ENCODE measurements at regions not wholly inside any gene's neighbourhood (a gene's known extent, or its start where the extent isn't known, plus 50 kb on each side); places are given as distances from the start of the nearest gene placed in this dataset.

DNA sequence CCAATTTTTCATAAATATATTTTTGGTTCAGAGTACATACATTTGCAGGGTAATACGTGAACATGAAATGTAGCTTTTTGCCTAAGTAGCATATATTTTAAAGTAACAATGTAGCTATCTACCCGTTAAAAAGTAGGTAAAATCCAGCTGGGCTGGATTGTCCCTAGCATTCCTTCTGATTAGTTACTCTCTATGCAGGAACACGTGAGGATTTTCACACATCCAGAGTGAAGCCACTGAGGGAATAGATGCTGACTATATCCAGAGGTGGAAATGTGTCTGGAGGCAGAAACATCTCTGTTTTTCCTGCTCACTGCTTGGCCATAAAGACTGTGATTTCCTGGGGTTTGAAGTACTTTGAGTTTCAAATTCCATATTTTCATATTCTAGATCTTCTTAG, 338.9 kb upstream of the KIAA1217 start:
- Histone ChIP-seq H2AK5ac (ENCODE audit: low read depth, low read length) (no peak overlapping the region), H3K23me2 (ENCODE audit: low read depth, low read length) (no peaks in the 10 kb centered on the region), H4K8ac (ENCODE audit: extremely low read depth, insufficient read depth, low read length) (no peak overlapping the region), H4K20me1 (replicated peaks in 1 of 2; ENCODE audit: control insufficient read depth in 1 of 2, insufficient read depth in 2 of 2, low read length in 2 of 2) (no peaks in the 10 kb centered on the region), H3K27ac (ENCODE audit: low read depth, low read length) (no peak overlapping the region), H4K5ac (ENCODE audit: insufficient read length, low read depth, low read length) (no peak overlapping the region), H3K4me2 (ENCODE audit: insufficient read depth in 1 of 2, low read depth in 2 of 2, low read length in 2 of 2) (no peak overlapping the region), H3K23ac (ENCODE audit: insufficient read length) (no peak overlapping the region), H2BK120ac (replicated peaks; ENCODE audit: low read depth, low read length) (no peak overlapping the region), H3K18ac (ENCODE audit: extremely low read depth, low read length) (no peak overlapping the region), H3K14ac (ENCODE audit: insufficient read length) (no peak overlapping the region), H2BK20ac (ENCODE audit: low read length) (no peak overlapping the region), H3K4ac (replicated peaks; ENCODE audit: insufficient read length, low read depth, low read length) (no peak overlapping the region), H3K27me3 (replicated peaks in 1 of 4; ENCODE audit: control insufficient read depth in 3 of 4, extremely low read depth in 1 of 4, insufficient read depth in 3 of 4, low read length in 3 of 4) (no peaks in the 10 kb centered on the region), H3K4me3 (ENCODE audit: extremely low read depth in 1 of 4, insufficient read depth in 2 of 4, low read depth in 3 of 4, low read length in 4 of 4) (no peak overlapping the region), H2BK12ac (ENCODE audit: low read depth, low read length) (no peak overlapping the region), H3K79me1 (ENCODE audit: low read depth, low read length) (no peaks in the 10 kb centered on the region), H3K9me3 (ENCODE audit: insufficient read depth in 2 of 2, low read depth in 1 of 2, low read length in 1 of 2) (no peaks in the 10 kb centered on the region), H4K91ac (replicated peaks; ENCODE audit: insufficient read length, low read length) (no peak overlapping the region), H3K79me2 (ENCODE audit: control insufficient read depth in 1 of 2, insufficient read depth in 2 of 2, low read length in 2 of 2) (no peaks in the 10 kb centered on the region), H2AFZ (ENCODE audit: low read length) (no peak overlapping the region), H3K36me3 (ENCODE audit: control insufficient read depth in 2 of 4, insufficient read depth in 4 of 4, low read length in 3 of 4) (no peaks in the 10 kb centered on the region), H2BK5ac (ENCODE audit: low read depth, low read length) (no peak overlapping the region), H3K56ac (replicated peaks; ENCODE audit: insufficient read length, low read depth, low read length) (no peak overlapping the region), H2BK15ac (ENCODE audit: low read length) (no peak overlapping the region), H3K9ac (replicated peaks in 1 of 4; ENCODE audit: extremely low read depth in 1 of 4, low read depth in 3 of 4, low read length in 3 of 4) (no peak overlapping the region), H3K4me1 (replicated peaks in 1 of 4; ENCODE audit: control insufficient read depth in 3 of 4, insufficient read depth in 4 of 4, low read length in 3 of 4) (peaks cover 0 to 6% (median 3%) of the 10 kb centered on the region in 4 experiments; a peak in 1 of 7 replicates)
- WGBS, 2 experiments (ENCODE audit: extremely low coverage in 1 of 2, insufficient coverage in 1 of 2, insufficient read length in 1 of 2, insufficient replicate concordance in 2 of 2, low coverage in 1 of 2, low lambda C conversion rate in 2 of 2, missing lambda C conversion rate in 1 of 2), result 87% methylated on average over 3 of the region's 3 CpGs; no CpG with 5 or more reads in 1 of the 2 experiments
- CTCF ChIA-PET (ENCODE audit: partially characterized antibody), result no interaction called here
- no peak for FAIRE-seq
- POLR2A ChIA-PET (ENCODE audit: partially characterized antibody), result no interaction called here
- DNase-seq (ENCODE audit: low read depth in 1 of 2, low spot score in 2 of 2), result no peak
- TF ChIP-seq RXRA (IDR thresholded peaks at IDR 0.05; ENCODE audit: insufficient read depth, low read depth, low read length), result no peak
- TF ChIP-seq EGR1 (IDR thresholded peaks at IDR 0.05; ENCODE audit: borderline replicate concordance, low read depth, low read length), result no peak
- TF ChIP-seq FOSL1 (IDR thresholded peaks at IDR 0.05; ENCODE audit: insufficient read depth, low read depth, low read length), result no peak
- no peak for TF ChIP-seq RNF2 (IDR thresholded peaks at IDR 0.05; ENCODE audit: borderline replicate concordance, low read depth, low read length, missing control alignments, poor library complexity, severe bottlenecking)
- TF ChIP-seq HDAC2 (IDR thresholded peaks at IDR 0.05; ENCODE audit: borderline replicate concordance in 1 of 2, low read depth in 2 of 2, low read length in 2 of 2), result no peak
- TF ChIP-seq SP4 (IDR thresholded peaks at IDR 0.05; ENCODE audit: low read length), result no peak
- TF ChIP-seq TCF12 (IDR thresholded peaks at IDR 0.05; ENCODE audit: low read depth, low read length), result no peak
- TF ChIP-seq NANOG (IDR thresholded peaks at IDR 0.05; ENCODE audit: insufficient read depth, low read depth, low read length, poor library complexity, severe bottlenecking), result no peak
- TF ChIP-seq CTBP2 (IDR thresholded peaks at IDR 0.05; ENCODE audit: borderline replicate concordance, insufficient read depth, insufficient read length, low read length), result no peak
- no peak for TF ChIP-seq SAP30 (IDR thresholded peaks at IDR 0.05; ENCODE audit: insufficient read depth, insufficient replicate concordance, low read length)
- TF ChIP-seq EZH2 (IDR thresholded peaks at IDR 0.05; ENCODE audit: low read depth, low read length, severe bottlenecking), result no peak
- TF ChIP-seq CHD1 (IDR thresholded peaks at IDR 0.05; ENCODE audit: low read depth, low read length), result no peak
